ENCODE measurements at regions not wholly inside any gene's neighbourhood (a gene's known extent, or its start where the extent isn't known, plus 50 kb on each side); places are given as distances from the start of the nearest gene placed in this dataset.
"Not testable (repeated sequence)": the region's sequence is repeated elsewhere in the genome, so short reads cannot be mapped to it uniquely, and the experiment has no call there.

DNA sequence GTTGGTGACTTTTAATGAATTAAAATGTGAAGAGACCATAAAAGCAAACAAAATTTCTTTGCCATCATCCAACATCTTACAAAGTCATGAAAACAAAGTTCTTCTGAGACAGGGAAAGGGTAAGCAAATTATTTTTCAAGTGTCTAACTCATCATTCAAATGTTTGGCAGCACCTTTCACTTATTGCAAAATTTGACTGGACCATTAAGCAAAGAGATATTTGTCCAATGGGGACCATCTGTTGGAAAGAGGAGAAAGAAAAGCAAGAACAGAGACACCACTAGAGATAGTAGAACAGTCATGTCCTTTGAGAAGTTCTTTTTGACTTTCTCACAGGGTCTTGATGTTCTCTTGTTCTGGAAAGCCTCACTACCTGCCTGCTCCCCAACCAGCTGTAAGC is 330.1 kb downstream of the PAPSS1 start:
- no peak for DNase-seq

GRCh38 chr4:107388736-107389274 is 331.2 kb downstream of the PAPSS1 start:
- DNase-seq, result no peak

DNA sequence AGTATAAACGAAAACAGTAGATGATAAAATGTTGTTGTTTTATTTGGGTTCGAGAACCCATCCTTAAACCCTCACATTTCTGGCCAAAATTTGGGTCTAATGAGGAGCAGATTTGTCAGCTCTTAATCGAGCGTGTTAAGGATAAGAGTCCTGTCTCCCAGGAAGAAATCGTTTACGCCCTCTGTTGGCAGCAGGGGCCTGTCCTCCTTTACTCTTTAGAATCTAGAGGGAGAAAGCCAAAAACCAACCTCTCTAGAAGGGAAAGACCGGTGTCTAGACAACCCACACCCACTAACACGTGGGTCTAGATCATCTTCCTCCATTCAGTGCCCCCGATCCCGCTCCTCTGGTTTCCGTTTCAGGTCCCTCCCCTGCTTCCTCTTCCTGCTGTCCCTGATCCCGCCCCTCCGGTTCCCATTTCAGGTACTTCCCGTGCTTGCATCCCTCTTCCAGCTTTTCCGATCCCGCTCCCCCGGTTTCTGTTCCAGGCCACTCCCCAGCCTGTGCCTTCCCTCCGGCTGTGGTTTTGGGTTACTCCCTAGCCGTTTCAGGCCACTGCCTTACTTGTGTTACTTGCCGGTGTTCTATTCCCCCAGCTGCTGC is 339.1 kb downstream of the PAPSS1 start:
- no peak for DNase-seq

- no peak for DNase-seq
Measured at GRCh38 chr4:107380190-107380589, 339.8 kb downstream of the PAPSS1 start.

GRCh38 chr4:107379054-107379869 is 340.8 kb downstream of the PAPSS1 start:
- no peak for DNase-seq

DNA sequence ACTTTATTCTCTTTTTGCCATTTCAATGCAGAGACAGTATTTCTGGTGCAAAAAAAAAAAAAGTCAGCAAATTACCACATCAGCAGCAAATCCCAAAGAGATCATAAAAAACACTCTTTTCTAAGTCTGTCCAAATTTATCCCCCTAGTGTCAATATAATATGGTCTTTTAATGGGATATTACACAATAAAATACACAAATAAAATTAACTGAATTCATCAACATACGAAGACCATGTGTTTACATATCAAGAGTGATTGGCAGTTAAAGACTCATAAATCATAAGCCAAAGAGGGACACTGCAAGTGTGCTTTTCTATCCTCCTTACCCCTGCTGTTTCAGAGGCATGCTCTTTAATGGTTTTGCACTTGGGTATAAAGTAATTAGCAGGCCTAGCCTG is 340.2 kb upstream of the DKK2 start:
- DNase-seq, result no peak

GRCh38 chr4:107366900-107367299 is 330.8 kb upstream of the DKK2 start:
- no peak for DNase-seq

- no peak for DNase-seq
Measured at GRCh38 chr4:107366016-107366735, 330.1 kb upstream of the DKK2 start.

GRCh38 chr4:107363125-107363524 is 327.0 kb upstream of the DKK2 start:
- no peak for DNase-seq

- DNase-seq, result no peak
Measured at GRCh38 chr4:107359208-107359607, 323.1 kb upstream of the DKK2 start.

DNA sequence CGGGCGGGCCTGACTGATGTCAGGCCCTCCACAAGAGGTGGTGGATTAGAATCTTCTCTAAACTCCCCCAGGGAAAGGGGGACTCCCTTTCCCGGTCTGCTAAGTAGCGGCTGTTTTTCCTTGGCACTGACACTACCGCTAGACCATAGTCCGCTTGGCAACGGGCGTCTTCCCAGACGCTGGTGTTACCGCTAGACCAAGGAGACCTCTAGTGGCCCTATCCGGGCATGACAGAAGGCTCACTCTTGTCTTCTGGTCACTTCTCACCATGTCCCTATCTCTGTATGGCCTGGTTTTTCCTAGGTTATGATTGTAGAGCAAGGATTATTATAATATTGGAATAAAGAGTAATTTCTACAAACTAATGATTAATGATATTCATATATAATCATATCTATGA is 318.2 kb upstream of the DKK2 start:
- not testable (repeated sequence) for DNase-seq

DNA sequence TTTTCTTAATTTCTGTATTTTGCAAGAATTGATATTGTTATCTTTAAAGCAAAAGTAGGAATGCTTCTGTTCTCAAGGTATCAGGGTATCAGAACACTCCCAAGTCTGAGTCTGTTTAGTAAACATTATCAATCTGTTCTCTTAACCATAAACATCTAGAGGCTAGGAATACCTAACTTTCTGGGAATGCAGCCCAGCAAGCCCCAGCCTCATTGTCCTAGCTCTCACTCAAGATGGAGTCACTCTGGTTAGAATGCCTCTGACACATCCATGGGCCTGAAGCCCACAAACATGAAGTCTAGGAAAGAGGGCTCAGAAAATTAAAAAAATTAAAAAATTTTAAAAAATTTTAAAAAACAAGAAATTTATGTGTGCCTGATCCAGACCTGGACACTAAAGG is 315.1 kb upstream of the DKK2 start:
- no peak for DNase-seq

DNA sequence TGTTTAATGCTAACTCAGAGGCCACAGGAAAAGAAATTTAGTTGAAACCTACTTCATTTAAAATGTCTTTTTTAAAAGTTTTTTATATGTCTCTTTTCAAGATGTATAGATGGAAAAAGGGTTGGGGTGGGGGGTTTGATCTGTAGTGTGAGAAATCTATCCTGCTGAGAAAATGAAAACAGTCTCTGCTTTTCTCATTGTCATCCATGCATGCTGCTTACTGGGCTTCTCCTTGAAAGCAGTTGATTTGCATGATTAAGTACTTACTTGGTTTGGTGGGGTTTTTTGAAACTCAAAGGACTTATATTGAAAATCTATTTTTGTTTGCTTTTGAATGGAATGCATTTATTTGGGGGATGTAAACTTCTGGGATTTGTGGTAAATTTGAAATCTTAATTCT is 313.6 kb upstream of the DKK2 start:
- DNase-seq, result no peak

- DNase-seq, result no peak
Measured at GRCh38 chr4:107349266-107349665, 313.2 kb upstream of the DKK2 start.

GRCh38 chr4:107348188-107349050 is 312.3 kb upstream of the DKK2 start:
- DNase-seq, result no peak

- DNase-seq, result no peak
Measured at GRCh38 chr4:107333518-107333917, 297.4 kb upstream of the DKK2 start.

DNA sequence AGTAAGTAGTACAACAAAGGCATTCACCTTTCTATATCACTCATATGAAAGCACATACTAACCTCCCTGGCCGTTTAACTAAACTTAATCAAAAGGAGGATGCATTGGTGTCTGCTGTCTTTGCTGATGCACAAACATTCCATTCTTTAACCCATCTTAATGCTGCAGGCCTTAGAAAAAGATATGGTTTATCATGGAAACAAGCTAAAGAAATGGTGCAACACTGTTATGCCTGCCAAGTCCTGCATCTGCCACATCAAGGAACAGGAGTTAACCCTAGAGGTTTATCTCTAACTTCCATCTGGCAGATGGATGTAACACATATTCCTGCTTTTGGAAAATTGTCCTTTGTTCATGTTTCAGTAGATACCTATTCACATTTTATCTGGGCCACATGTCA is 296.5 kb upstream of the DKK2 start:
- not testable (repeated sequence) for DNase-seq

- no peak for DNase-seq
Measured at GRCh38 chr4:107330916-107331315, 294.8 kb upstream of the DKK2 start.

GRCh38 chr4:107319386-107319785 is 283.3 kb upstream of the DKK2 start:
- DNase-seq, result no peak

DNA sequence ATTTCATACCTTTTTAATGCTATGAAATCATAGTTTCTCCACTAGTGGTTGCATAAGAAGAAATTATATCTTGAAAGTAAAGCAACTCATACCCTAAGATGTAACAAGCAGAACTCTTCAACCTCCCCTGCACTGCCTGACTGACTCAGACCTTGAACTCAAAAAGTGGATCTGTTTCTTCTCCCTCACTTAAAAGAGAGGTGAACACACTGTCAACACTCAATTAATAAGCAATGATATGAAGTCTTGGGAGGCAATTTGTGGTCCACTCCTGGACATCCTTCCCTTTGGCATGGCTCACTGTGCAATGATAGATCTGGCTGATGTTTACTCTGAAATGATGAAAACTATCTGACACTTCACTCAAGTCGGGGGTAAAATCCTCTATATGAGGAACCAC is 282.0 kb upstream of the DKK2 start:
- no peak for DNase-seq

DNA sequence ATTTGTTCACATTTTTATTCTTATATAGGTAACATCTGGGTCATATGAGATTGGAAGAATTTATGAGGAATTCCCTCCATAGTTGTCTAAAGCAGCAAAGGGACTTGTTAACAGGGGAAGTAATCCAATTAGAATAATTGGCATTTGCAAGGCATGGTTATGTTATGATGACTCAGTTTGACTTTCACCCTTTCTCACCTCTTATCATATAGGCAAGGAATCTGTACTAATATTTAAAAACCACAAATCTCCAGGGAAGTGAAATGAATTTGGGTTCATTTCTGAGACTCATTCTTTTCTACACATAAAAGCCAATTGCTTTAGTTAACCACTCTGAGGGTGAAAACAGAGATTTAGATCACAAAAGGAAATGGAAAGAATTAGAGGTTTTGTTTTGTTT is 281.5 kb upstream of the DKK2 start:
- DNase-seq, result no peak

DNA sequence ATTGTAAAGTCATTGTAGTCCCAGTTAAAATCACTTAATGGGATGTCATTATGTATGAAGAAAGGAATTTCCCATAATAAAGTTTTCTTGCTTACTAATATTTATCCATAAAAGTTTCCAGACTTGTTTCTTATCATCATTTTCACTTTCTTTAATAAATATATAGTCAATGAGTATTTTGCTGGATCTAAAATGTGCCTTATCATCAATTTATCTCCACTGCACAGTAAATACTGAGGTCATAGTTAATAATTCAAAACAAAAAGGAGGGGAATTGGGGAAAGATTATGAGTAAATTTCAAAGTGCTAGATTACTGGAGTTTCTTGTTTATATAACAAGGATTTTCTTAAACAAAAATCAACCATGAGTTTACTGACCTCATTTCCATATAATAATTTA is 279.5 kb upstream of the DKK2 start:
- DNase-seq, result no peak
